Left ventricle myocardium superior (tissue), 1 donor: ENCODE measurements at regions not wholly inside any gene's neighbourhood (a gene's known extent, or its start where the extent isn't known, plus 50 kb on each side); places are given as distances from the start of the nearest gene placed in this dataset.

Source experiments
- ATAC-seq: fragments of 200-7000 bp; cut with Tn5 transposase; one replicate; pipeline ENCODE4 v1.9.1; 2020; ENCODE audit warnings: mild to moderate bottlenecking, moderate library complexity
- DNase-seq: peaks from one replicate; pipeline ENCODE4 v3.0.0-alpha.2; 2020
- intact Hi-C: fragments of 100-400 bp; cut with micrococcal nuclease; formaldehyde crosslinking; loops from one replicate; pipeline ENCODE4 v1.11.0; 2022
- donor health status: DM: no; HTN: yes; CAD: no; lungs with severe emphysema.

GRCh38 chr1:220326578-220326977 is 54.3 kb upstream of the RAB3GAP2 start:
- intact Hi-C loops, result no loop called here
- DNase-seq (no peak), ATAC-seq (peak; percentile 83)

GRCh38 chr1:220325306-220325995 is 53.2 kb upstream of the RAB3GAP2 start:
- ATAC-seq (no peak), DNase-seq (no peak)
- intact Hi-C loops, result no loop called here

- DNase-seq, result no peak
- ATAC-seq, result peak; percentile 68
- intact Hi-C loops, result no loop called here
Measured at GRCh38 chr1:220323717-220324116, 51.5 kb upstream of the RAB3GAP2 start.

GRCh38 chr1:220322570-220322969 is 50.3 kb upstream of the RAB3GAP2 start:
- intact Hi-C loops, result no loop called here

More at GRCh38 chr1:220322570-220322969, 50.3 kb upstream of the RAB3GAP2 start:
- no peak for DNase-seq
- ATAC-seq, result no peak
